Fibroblast of lung (primary cell): ENCODE measurements at regions not wholly inside any gene's neighbourhood (a gene's known extent, or its start where the extent isn't known, plus 50 kb on each side); places are given as distances from the start of the nearest gene placed in this dataset.
"Not testable (repeated sequence)": the region's sequence is repeated elsewhere in the genome, so short reads cannot be mapped to it uniquely, and the experiment has no call there.

ENCODE experiments used
- DNase-seq, 2 donors: peaks; one replicate each; pipeline versions ENCODE4 v3.0.0 to v3.0.0-alpha.2; 2010; ENCODE audit warnings: low read depth in 2 of 2
- H2AFZ ChIP-seq: 2 replicates; pipeline ENCODE4 v1.5.1; 2012; ENCODE audit warnings: low read length, control low read depth, inconsistent platforms
- H3K27ac ChIP-seq: 2 replicates; pipeline ENCODE4 v1.5.1; 2011; ENCODE audit warnings: low read length, control low read depth; ENCODE audit not compliant: insufficient read depth
- H3K27me3 ChIP-seq: 2 replicates; pipeline ENCODE4 v1.5.1; 2011; ENCODE audit warnings: mild to moderate bottlenecking, low read length; ENCODE audit not compliant: control insufficient read depth, insufficient read depth
- H3K36me3 ChIP-seq: 2 replicates; pipeline ENCODE4 v1.5.1; 2011; ENCODE audit warnings: low read length; ENCODE audit not compliant: control insufficient read depth, insufficient read depth
- H3K4me1 ChIP-seq: 2 replicates; pipeline ENCODE4 v1.5.1; 2011; ENCODE audit warnings: low read length; ENCODE audit not compliant: control insufficient read depth, insufficient read depth; ENCODE audit errors: extremely low read depth
- H3K4me2 ChIP-seq: 2 replicates; pipeline ENCODE4 v1.5.1; 2011; ENCODE audit warnings: low read length, control low read depth; ENCODE audit not compliant: insufficient read depth; ENCODE audit errors: extremely low read depth
- H3K4me3 ChIP-seq, 4 experiments: fragments of 200-600 bp in 1 of 4; sonication (generic) in 1 of 4; replicated peaks in 1 of 4; 2 replicates each; pipeline ENCODE4 v1.5.1; 2011 to 2016; ENCODE audit warnings: low read length in 4 of 4, low read depth in 3 of 4, mild to moderate bottlenecking in 3 of 4, control low read depth in 2 of 4, inconsistent platforms in 1 of 4, mixed read lengths in 1 of 4; ENCODE audit not compliant: insufficient read depth in 1 of 4; ENCODE audit errors: control extremely low read depth in 1 of 4
- H3K79me2 ChIP-seq: 2 replicates; pipeline ENCODE4 v1.5.1; 2012; ENCODE audit warnings: mild to moderate bottlenecking, low read length, inconsistent platforms; ENCODE audit not compliant: control insufficient read depth, insufficient read depth
- H3K9ac ChIP-seq: 2 replicates; pipeline ENCODE4 v1.5.1; 2011; ENCODE audit warnings: mild to moderate bottlenecking, low read length, control low read depth; ENCODE audit not compliant: insufficient read depth
- H3K9me3 ChIP-seq: 2 replicates; pipeline ENCODE4 v1.5.1; 2012; ENCODE audit warnings: low read depth, low read length; ENCODE audit not compliant: control insufficient read depth, insufficient read depth
- H4K20me1 ChIP-seq: 2 replicates; pipeline ENCODE4 v1.5.1; 2011; ENCODE audit warnings: low read length; ENCODE audit not compliant: control insufficient read depth, insufficient read depth; ENCODE audit errors: extremely low read depth
- EZH2 ChIP-seq: IDR thresholded peaks from 2 replicates; pipeline ENCODE4 v1.5.1; 2012; ENCODE audit warnings: low read length, control low read depth, mild to moderate bottlenecking; ENCODE audit errors: missing control alignments
- TF ChIP-seq, protein P1 (sequence below), 2 donors: IDR thresholded peaks in 1 of 2; conservative IDR thresholded peaks in 1 of 2; 1 replicate in 1 of 2; 2 replicates in 1 of 2; pipeline ENCODE4 v1.5.1; 2011 to 2012; ENCODE audit warnings: low read length in 2 of 2, control low read depth in 1 of 2, inconsistent platforms in 1 of 2, low read depth in 1 of 2, mild to moderate bottlenecking in 1 of 2

DNA sequence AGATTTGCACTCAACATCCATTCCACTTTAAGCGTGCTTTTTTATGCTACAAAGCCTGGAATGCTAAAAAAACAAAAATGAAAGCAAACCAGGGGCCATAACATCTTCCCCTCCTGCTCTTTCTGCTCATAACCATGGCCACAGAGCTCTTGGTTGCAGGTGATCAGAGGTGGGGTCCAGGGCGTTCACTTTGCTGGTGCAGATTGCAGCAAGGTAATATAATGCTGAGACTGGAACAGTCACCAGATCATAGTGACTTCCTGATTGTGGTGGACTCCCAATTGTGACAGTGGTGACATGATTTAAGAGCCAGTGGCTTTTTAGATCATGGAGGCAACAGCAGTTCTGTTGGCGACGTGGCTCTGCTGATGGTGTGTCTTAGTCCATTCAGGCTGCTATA, 115.0 kb upstream of the CPM start:
- Histone ChIP-seq H3K4me1 (peaks cover under 1% of the 10 kb centered on the region), H3K4me2 (no peak overlapping the region), H3K79me2 (no peaks in the 10 kb centered on the region), H3K27ac (no peak overlapping the region), H3K9ac (no peak overlapping the region), H3K36me3 (no peaks in the 10 kb centered on the region), H2AFZ (no peak overlapping the region), H3K9me3 (no peaks in the 10 kb centered on the region), H3K27me3 (no peaks in the 10 kb centered on the region), H4K20me1 (no peaks in the 10 kb centered on the region), H3K4me3 (no peak overlapping the region)
- no peak for DNase-seq
- TF ChIP-seq, protein P1, sequence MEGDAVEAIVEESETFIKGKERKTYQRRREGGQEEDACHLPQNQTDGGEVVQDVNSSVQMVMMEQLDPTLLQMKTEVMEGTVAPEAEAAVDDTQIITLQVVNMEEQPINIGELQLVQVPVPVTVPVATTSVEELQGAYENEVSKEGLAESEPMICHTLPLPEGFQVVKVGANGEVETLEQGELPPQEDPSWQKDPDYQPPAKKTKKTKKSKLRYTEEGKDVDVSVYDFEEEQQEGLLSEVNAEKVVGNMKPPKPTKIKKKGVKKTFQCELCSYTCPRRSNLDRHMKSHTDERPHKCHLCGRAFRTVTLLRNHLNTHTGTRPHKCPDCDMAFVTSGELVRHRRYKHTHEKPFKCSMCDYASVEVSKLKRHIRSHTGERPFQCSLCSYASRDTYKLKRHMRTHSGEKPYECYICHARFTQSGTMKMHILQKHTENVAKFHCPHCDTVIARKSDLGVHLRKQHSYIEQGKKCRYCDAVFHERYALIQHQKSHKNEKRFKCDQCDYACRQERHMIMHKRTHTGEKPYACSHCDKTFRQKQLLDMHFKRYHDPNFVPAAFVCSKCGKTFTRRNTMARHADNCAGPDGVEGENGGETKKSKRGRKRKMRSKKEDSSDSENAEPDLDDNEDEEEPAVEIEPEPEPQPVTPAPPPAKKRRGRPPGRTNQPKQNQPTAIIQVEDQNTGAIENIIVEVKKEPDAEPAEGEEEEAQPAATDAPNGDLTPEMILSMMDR (conservative IDR thresholded peaks at IDR 0.05 in 1 of 2, IDR thresholded peaks at IDR 0.05 in 1 of 2; ENCODE audit: low read depth in 1 of 2, low read length in 2 of 2), result no peak
- no peak for TF ChIP-seq EZH2

DNA sequence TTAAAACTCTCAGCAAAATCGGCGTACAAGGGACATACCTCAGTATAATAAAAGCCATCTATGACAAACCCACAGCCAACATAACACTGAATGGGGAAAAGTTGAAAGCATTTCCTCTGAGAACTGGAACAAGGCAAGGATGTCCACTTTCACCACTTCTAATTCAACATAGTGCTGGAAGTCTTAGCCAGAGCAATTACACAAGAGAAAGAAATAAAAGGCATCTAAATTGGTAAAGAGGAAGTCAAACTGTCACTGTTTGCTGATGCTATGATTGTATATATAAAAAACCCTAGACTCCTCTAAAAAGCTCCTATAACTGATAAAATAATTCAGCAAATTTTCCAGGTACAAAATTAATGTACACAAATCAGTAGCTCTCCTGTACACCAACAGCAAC, 116.9 kb upstream of the CPM start:
- not testable (repeated sequence) for H3K4me2 ChIP-seq, H3K79me2 ChIP-seq, H3K4me1 ChIP-seq, H3K27ac ChIP-seq, H3K4me3 ChIP-seq, DNase-seq, H3K36me3 ChIP-seq, H3K9ac ChIP-seq, H2AFZ ChIP-seq, H3K9me3 ChIP-seq, H4K20me1 ChIP-seq, H3K27me3 ChIP-seq

DNA sequence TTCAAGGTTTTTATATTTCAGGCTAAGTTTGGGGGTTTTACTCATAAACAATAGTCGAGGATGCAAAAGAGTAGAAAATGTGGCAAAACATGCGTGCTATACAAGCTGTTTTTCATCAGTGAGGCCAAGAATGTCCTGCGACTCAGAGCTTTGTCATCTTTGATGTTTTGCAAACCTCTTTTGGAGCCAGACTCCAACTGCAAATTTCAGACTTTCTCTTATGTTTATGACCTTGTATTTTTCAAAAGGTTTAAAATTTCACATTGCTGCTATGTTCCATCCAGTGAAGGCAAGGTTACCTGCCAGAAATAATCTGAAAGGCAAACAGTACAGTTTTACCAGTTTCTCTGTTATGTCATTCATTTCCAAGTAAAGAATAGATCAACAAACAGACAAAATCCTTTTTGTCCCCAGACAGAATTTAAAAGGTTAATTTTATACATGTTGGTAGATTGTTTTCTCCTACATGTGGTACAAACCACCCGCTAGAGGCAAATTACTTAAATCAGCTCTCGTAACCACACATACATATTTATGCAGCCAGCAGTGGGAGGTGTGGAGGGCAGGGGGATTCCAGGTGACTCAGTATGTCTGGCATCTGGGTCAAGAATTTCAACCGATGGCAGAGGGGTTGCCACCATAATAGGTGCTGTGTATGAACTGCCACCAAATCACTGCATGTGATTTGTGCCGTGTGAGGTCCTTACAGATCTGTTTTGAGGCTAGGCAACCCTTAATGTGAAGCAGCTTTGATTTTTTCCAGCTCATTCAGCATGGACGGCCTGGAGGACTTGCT, 119.8 kb upstream of the CPM start:
- TF ChIP-seq, protein P1 (conservative IDR thresholded peaks at IDR 0.05 in 1 of 2, IDR thresholded peaks at IDR 0.05 in 1 of 2; ENCODE audit: low read depth in 1 of 2, low read length in 2 of 2), result no peak
- no peak for TF ChIP-seq EZH2
- no peak overlapping the region for H2AFZ ChIP-seq
- peak overlapping the region; percentile 78 for H3K27ac ChIP-seq
- H4K20me1 ChIP-seq, result no peaks in the 10 kb centered on the region
- no peaks in the 10 kb centered on the region for H3K36me3 ChIP-seq
- H3K4me3 ChIP-seq, result no peak overlapping the region
- peaks cover 15% of the 10 kb centered on the region for H3K4me1 ChIP-seq
- H3K79me2 ChIP-seq, result no peaks in the 10 kb centered on the region
- no peaks in the 10 kb centered on the region for H3K27me3 ChIP-seq
- no peak overlapping the region for H3K9ac ChIP-seq
- H3K9me3 ChIP-seq, result no peaks in the 10 kb centered on the region
- peak overlapping the region; percentile 64 for H3K4me2 ChIP-seq
- peak; percentile 73 to 94 for DNase-seq
